GM13977 (cell line): ENCODE measurements at regions not wholly inside any gene's neighbourhood (a gene's known extent, or its start where the extent isn't known, plus 50 kb on each side); places are given as distances from the start of the nearest gene placed in this dataset.

Source experiments
- DNase-seq: peaks from one replicate; pipeline ENCODE4 v3.0.0; 2012; ENCODE audit warnings: low spot score
- CTCF ChIP-seq: IDR thresholded peaks from 2 replicates; pipeline ENCODE4 v1.5.1; 2012; ENCODE audit warnings: mild to moderate bottlenecking, control low read depth; ENCODE audit not compliant: insufficient read depth; ENCODE audit errors: extremely low read depth, missing control alignments
- in situ Hi-C: fragments of 300-500 bp; cut with MboI; formaldehyde crosslinking; loops from one replicate; pipeline ENCODE4 v1.12.0; 2022; ENCODE audit warnings: low sequenced_read_pairs, low pct_unique_long_range_greater_than_20kb, mixed read lengths, inconsistent platforms; ENCODE audit not compliant: unreplicated experiment

- DNase-seq: no peak
- in situ Hi-C loops: no loop called here
- no peak for TF ChIP-seq CTCF
These were observed 276.8 kb downstream of the FBXW7 start for GRCh38 chr4:152258804-152259708.

DNA sequence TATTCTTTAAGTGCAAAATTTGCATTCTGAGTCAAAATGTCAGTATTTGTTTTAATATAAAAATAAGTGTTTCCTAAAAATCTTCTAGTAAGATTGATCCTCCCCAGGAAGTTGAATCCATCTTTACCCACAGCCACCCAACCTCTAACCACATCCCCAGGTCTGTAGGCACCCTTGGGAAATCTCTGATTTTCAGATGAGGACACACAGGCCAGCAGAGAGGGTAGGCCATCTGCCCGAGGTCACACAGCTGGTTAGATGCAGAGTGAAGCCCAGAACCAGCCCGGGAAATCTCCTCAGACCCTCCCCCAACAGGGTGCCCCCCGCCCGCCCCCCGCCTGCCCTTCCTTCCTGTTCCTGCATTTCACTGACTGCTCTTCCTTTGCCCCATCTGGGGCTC, 277.5 kb downstream of the FBXW7 start:
- in situ Hi-C loops: no loop called here
- no peak for DNase-seq
- TF ChIP-seq CTCF: no peak

- no peak for DNase-seq
- in situ Hi-C loops: no loop called here
- TF ChIP-seq CTCF: no peak
These were observed 278.3 kb downstream of the FBXW7 start for GRCh38 chr4:152257601-152258066.

GRCh38 chr4:152256996-152257395, 278.9 kb downstream of the FBXW7 start:
- in situ Hi-C loops: no loop called here
- TF ChIP-seq CTCF: no peak
- DNase-seq: no peak

- no peak for TF ChIP-seq CTCF
- in situ Hi-C loops: no loop called here
- DNase-seq: peak; percentile 49
These were observed 280.5 kb downstream of the FBXW7 start for GRCh38 chr4:152255437-152255836.

DNA sequence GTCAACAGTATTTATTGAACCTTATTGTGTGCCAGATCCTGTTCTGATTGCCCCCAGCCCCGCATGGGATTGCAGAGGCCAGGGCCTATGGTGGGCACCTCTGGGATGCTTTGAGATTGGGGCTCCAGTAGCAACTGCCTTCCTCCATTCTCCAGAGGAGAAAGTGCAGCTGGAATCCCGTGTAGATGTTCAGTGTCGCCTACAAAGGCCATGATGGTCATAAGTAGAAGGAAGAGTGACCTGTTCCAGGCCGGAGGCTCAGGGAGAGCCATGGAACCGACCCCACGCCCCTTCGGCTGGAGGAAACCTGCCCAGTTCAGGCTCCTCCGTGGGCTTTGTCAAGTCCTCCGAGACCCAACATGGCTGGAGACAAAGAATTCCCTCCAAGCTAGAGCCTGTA, 287.5 kb downstream of the FBXW7 start:
- in situ Hi-C loops: no loop called here
- no peak for DNase-seq
- no peak for TF ChIP-seq CTCF
